ENCODE measurements at regions not wholly inside any gene's neighbourhood (a gene's known extent, or its start where the extent isn't known, plus 50 kb on each side); places are given as distances from the start of the nearest gene placed in this dataset.
A peak's percentile ranks its signal among the peaks of the same experiment; 100 is the strongest.

DNA sequence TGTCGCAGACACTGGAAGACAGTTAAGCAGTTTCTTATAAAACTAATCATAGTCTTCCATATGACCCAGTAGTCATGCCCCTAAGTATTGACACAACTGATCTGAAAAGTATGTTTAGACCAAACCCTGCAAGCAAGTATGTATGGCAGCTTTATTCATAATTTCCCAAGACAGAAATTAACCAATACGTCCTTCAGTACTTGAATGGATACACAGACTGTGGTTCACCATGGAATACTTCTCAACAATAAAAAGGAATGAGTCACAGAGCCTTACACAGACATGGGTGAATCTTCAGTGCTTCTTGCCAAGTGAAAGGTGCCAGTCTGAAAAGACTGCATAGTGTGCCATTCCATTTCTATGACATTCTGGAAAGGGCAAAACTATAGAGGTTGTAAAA is 50.2 kb upstream of the AKR1E2 start:
- TF ChIP-seq, protein P1, sequence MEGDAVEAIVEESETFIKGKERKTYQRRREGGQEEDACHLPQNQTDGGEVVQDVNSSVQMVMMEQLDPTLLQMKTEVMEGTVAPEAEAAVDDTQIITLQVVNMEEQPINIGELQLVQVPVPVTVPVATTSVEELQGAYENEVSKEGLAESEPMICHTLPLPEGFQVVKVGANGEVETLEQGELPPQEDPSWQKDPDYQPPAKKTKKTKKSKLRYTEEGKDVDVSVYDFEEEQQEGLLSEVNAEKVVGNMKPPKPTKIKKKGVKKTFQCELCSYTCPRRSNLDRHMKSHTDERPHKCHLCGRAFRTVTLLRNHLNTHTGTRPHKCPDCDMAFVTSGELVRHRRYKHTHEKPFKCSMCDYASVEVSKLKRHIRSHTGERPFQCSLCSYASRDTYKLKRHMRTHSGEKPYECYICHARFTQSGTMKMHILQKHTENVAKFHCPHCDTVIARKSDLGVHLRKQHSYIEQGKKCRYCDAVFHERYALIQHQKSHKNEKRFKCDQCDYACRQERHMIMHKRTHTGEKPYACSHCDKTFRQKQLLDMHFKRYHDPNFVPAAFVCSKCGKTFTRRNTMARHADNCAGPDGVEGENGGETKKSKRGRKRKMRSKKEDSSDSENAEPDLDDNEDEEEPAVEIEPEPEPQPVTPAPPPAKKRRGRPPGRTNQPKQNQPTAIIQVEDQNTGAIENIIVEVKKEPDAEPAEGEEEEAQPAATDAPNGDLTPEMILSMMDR (IDR thresholded peaks at IDR 0.05), result no peak
- no peaks in the 10 kb centered on the region for H3K9me3 Mint-ChIP-seq (ENCODE audit: unreplicated experiment)
- no peak overlapping the region for H3K4me3 Mint-ChIP-seq (ENCODE audit: unreplicated experiment)
- H3K4me1 Mint-ChIP-seq (ENCODE audit: unreplicated experiment), result peaks cover 20% of the 10 kb centered on the region
- H3K36me3 Mint-ChIP-seq (ENCODE audit: unreplicated experiment), result no peaks in the 10 kb centered on the region
- no peaks in the 10 kb centered on the region for H3K27me3 Mint-ChIP-seq (ENCODE audit: unreplicated experiment)
- no peak overlapping the region for H3K27ac Mint-ChIP-seq (ENCODE audit: unreplicated experiment)
- no peak for DNase-seq (ENCODE audit: extremely low spot score, unreplicated experiment)

DNA sequence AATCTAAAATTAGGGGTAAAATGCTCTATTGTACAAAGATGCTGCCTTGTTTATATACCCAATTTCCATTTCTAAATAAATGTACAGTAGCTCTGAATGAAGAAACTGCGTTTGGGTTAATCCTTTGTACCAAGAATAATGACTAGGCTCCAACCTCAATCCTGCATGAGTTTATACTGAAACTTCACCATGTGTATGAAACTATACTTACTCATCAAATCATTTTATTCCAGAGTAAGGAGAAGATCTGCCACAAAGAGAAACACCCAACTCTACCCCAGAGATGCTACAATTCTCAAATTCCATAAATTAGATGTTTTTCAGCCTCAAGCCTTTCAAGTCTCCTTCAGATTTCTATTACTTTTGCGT is 53.8 kb upstream of the AKR1E2 start:
- H3K4me3 Mint-ChIP-seq (ENCODE audit: unreplicated experiment), result no peak overlapping the region
- peak overlapping the region; percentile 89 for H3K27ac Mint-ChIP-seq (ENCODE audit: unreplicated experiment)
- DNase-seq (ENCODE audit: extremely low spot score, unreplicated experiment), result no peak
- H3K4me1 Mint-ChIP-seq (ENCODE audit: unreplicated experiment), result peaks cover 37% of the 10 kb centered on the region
- TF ChIP-seq, protein P1 (IDR thresholded peaks at IDR 0.05), result no peak
- H3K36me3 Mint-ChIP-seq (ENCODE audit: unreplicated experiment), result no peaks in the 10 kb centered on the region
- no peaks in the 10 kb centered on the region for H3K27me3 Mint-ChIP-seq (ENCODE audit: unreplicated experiment)
- H3K9me3 Mint-ChIP-seq (ENCODE audit: unreplicated experiment), result no peaks in the 10 kb centered on the region

DNA sequence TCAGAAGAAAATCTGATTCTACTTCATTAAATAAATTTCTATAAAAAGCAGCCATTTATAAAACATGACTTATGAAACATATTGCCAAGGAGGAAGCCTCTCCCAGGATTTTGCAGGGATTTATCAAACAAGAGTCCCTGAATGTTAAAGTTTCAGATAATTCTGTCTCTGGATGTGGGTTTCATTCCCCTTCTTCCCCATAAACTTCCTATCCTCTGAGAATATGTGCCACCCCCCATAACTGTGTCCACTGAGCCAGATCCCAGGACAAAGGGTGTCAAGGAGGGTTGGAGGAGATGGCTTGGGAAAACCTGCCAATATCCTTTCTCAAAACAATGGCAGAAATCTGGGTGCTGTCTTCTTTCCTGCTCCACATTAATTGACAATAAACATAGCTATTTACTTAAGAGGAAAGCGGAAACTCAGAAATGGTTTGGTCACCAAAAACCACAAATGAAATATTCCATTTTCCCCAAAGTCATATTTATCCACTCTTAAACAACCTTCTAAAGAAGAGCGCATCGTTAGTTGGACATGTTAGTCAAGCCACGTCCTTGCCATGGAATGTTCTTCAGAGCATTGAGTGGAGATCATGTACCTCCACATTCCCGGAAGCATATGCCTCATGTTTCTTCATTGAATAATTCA is 54.3 kb upstream of the AKR1E2 start:
- H3K4me1 Mint-ChIP-seq (ENCODE audit: unreplicated experiment), result peaks cover 41% of the 10 kb centered on the region
- DNase-seq (ENCODE audit: extremely low spot score, unreplicated experiment), result no peak
- H3K27me3 Mint-ChIP-seq (ENCODE audit: unreplicated experiment), result no peaks in the 10 kb centered on the region

DNA sequence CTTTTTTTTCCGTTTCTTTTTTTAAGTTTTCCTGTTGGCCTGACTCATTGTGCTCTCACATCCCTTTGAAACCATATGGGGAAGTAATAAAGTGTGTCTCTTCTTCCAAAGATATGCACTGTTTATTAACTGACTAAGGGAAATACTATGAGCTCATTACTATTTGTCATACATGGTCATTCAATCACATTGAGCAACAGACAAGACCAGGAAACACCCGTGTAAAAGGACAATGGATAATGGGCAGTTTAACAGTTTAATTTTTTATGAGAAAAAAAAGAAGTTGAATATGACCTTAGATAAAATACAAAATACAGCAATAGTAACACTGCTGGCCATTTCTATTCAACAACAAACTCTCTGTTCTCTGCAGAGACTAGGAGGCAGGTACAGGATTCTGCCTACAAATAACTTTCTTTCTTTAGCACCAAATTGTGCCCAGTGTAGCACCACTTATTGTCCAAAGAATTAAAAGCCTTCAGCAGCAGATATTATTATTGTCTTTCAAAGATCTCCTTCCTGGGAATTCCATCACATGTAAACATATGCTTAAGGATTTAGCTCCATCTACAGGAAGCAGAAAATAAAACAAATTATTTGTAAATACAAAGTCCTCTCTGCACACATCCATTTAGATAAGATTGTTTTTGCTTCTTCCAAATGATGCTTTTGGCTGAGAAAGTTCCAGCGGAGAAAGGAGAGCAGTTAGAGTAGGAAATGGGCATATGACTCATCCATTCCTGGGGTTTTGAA is 55.0 kb upstream of the AKR1E2 start:
- Mint-ChIP-seq H3K4me3 (ENCODE audit: unreplicated experiment) (no peak overlapping the region), H3K27ac (ENCODE audit: unreplicated experiment) (peak overlapping the region; percentile 89), H3K4me1 (ENCODE audit: unreplicated experiment) (peaks cover 48% of the 10 kb centered on the region), H3K27me3 (ENCODE audit: unreplicated experiment) (no peaks in the 10 kb centered on the region), H3K36me3 (ENCODE audit: unreplicated experiment) (no peaks in the 10 kb centered on the region), H3K9me3 (ENCODE audit: unreplicated experiment) (no peaks in the 10 kb centered on the region)
- no peak for DNase-seq (ENCODE audit: extremely low spot score, unreplicated experiment)
- TF ChIP-seq, protein P1 (IDR thresholded peaks at IDR 0.05), result peak; percentile 55

More for the DNA sequence above, 54.3 kb upstream of the AKR1E2 start:
- Mint-ChIP-seq H3K27ac (ENCODE audit: unreplicated experiment) (peak overlapping the region; percentile 89), H3K4me3 (ENCODE audit: unreplicated experiment) (no peak overlapping the region), H3K36me3 (ENCODE audit: unreplicated experiment) (no peaks in the 10 kb centered on the region), H3K9me3 (ENCODE audit: unreplicated experiment) (no peaks in the 10 kb centered on the region)
- TF ChIP-seq, protein P1 (IDR thresholded peaks at IDR 0.05), result no peak

DNA sequence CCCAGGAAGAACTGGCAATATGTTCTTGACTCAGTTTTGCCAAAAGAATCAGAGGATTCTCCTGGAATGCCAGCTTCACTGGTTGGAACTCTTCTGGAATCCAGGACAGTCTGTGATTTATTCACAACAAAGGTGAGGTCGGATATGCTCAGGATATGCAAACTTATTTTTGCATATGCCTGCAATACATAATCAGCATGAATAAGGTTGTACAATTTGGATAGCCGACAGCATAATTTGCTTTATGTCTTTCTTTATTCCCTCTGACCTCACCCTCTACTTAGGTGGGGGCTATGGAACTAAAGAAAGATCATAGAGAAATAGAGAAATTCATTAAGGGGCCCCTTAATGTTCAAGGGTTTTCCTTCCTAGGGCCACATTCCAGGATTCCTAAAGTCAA is 57.6 kb upstream of the AKR1E2 start:
- no peaks in the 10 kb centered on the region for H3K27me3 Mint-ChIP-seq (ENCODE audit: unreplicated experiment)
- no peak for DNase-seq (ENCODE audit: extremely low spot score, unreplicated experiment)
- TF ChIP-seq, protein P1 (IDR thresholded peaks at IDR 0.05), result no peak
- no peaks in the 10 kb centered on the region for H3K9me3 Mint-ChIP-seq (ENCODE audit: unreplicated experiment)
- H3K4me1 Mint-ChIP-seq (ENCODE audit: unreplicated experiment), result peaks cover 67% of the 10 kb centered on the region
- peak overlapping the region; percentile 41 for H3K27ac Mint-ChIP-seq (ENCODE audit: unreplicated experiment)
- no peaks in the 10 kb centered on the region for H3K36me3 Mint-ChIP-seq (ENCODE audit: unreplicated experiment)
- no peak overlapping the region for H3K4me3 Mint-ChIP-seq (ENCODE audit: unreplicated experiment)

Measured in osteocyte (in vitro differentiated cells).